NCI-H2107 (cell line): ENCODE measurements at regions not wholly inside any gene's neighbourhood (a gene's known extent, or its start where the extent isn't known, plus 50 kb on each side); places are given as distances from the start of the nearest gene placed in this dataset.

ENCODE experiments used
- DNase-seq: peaks from one replicate; lab custom pipeline; 2025; lab: John Stamatoyannopoulos, UW

GRCh38 chr3:81279481-81280379 lies 481.7 kb downstream of the GBE1 start:
- no peak for DNase-seq

DNA sequence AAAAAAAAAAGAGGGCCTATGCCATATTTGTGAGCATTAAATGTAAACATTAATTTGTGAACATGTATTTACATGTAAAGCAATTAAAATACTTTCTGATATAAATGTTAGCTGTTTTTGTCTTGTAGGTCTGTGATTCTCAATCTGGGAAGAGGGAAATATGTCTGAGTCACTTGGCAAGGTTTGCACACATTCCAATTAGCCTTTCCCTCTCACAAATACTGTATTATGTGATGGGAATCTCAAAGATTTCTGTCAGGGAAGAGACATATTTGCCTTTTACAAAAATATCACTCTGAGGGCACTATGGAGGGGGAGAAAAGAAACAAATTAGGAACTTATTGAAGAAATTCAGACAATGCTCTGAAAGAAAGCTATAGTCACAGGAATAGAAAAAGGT lies 483.6 kb downstream of the GBE1 start:
- no peak for DNase-seq

DNA sequence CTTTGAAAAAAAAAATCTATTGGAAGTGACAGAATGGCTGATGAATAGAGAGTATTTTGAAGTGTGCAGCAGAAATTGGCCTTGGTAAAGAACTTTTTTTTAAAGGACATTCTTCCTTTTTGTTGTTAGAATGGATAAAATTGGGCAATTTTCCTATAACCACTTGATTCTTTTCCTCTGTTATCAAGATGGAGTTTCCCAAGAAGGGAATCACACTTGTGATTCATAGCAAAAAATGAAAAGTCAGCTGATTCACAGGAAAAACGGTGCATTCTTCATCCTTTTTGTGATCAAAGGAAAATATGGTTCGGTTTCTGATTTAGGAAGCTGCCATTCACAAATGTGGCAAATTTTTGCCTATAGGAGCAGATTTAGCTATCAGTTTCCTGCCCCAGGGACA lies 486.8 kb downstream of the GBE1 start:
- no peak for DNase-seq

GRCh38 chr3:81270603-81271379 lies 490.7 kb downstream of the GBE1 start:
- DNase-seq = no peak

DNA sequence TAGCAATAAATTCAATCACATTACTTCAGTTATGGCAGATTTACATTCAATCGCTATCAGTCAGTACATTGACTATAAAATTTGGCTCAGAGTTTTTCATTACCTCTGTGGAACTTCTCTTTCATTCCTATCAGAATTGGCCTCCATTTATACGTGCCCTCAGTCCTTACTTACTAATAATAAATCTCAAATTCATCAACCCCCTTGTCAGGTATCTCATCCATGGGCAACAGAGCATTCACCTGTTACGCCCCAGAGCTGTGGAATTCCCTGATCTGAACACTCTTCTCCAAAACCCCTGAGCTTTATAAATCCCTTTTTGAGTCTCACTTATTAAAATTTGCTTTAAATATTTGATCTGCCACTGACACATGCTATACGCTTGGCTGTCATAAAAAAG lies 492.9 kb downstream of the GBE1 start:
- DNase-seq = no peak

DNA sequence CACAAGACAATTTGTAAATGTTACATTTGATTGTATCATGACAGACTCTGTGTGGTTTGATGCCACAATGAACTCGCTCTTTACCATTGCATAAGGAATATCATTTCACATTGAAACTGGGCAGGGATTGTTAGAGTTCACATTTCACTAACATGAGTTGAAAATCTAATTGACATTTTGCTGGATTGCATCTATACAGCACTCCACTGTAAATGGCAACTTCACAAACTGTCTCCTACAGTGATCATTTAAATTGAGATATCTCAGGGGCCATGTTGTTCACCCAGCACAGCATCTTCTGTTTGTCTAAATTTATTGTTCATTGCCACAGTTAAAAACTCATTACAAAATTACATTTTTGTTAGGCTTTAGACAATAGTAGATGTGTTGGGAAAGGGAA lies 499.4 kb downstream of the GBE1 start:
- DNase-seq = no peak

GRCh38 chr3:81255463-81255862 lies 506.0 kb downstream of the GBE1 start:
- no peak for DNase-seq

- no peak for DNase-seq
Measured at GRCh38 chr3:81251096-81251495, 510.3 kb downstream of the GBE1 start.

GRCh38 chr3:81249540-81250029 lies 511.9 kb downstream of the GBE1 start:
- no peak for DNase-seq

GRCh38 chr3:81245501-81245900 lies 515.9 kb downstream of the GBE1 start:
- DNase-seq = no peak

GRCh38 chr3:81245043-81245442 lies 516.4 kb downstream of the GBE1 start:
- no peak for DNase-seq

DNA sequence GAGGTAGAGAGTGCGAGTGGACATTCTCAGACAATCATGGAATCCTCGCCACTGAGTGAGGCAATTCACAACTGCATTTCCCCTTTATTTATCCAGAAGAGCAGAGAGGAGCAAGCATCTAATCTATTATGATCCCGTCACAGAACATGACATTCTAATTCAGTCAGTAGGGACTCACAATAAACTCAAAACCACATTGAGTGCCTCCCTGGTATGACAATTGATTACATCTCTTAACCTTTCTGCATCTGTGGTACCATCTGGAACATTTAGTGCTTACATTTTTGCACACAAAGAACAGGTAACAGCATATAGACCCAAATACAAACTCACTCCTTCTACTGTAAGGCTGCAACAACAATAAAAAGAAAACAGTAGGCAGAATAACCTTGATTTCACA lies 517.2 kb downstream of the GBE1 start:
- DNase-seq = no peak

DNA sequence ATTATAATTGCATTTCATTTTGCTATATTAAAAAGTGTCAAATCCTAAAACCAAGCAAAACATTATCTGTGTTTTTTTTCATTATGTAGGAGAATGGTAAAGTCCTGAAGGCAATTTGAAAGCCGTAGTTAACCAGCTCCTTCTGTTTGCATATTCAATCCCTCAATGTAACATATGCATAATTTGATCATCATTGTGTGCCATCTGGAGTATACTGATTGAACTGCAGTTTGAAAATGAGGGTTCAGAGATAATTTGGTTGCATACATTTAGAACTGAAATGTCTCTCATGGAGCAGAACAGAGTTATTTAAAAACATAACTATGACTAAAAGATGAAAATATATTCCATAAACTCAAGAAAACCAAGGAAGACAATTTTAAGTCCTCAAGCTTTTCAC lies 518.6 kb downstream of the GBE1 start:
- no peak for DNase-seq

GRCh38 chr3:81237181-81237580 lies 524.3 kb downstream of the GBE1 start:
- DNase-seq = no peak

- no peak for DNase-seq
Measured at GRCh38 chr3:81218023-81218422, 543.4 kb downstream of the GBE1 start.

- DNase-seq = no peak
Measured at GRCh38 chr3:81217101-81217500, 544.3 kb downstream of the GBE1 start.

DNA sequence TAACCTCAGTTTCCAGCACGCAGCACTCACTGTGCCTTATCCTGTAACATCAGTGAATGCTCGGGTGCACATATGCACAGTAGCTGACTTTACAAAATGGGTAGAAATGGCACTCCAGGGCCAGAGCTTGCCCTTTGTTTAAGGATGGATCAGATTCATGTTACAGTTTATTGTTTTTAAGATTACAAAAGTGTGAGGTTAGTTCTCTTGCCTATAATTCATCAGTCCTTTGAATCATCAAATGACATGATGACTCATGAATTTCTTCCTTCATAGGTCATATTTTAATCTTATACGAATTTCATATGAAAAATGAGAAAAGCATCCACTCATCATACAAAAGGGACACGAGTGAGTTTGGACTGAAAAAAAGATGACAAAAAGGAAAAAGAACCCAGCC lies 545.3 kb downstream of the GBE1 start:
- DNase-seq = no peak

- DNase-seq = no peak
Measured at GRCh38 chr3:81214631-81215030, 546.8 kb downstream of the GBE1 start.

GRCh38 chr3:81199587-81199986 lies 561.9 kb downstream of the GBE1 start:
- no peak for DNase-seq

DNA sequence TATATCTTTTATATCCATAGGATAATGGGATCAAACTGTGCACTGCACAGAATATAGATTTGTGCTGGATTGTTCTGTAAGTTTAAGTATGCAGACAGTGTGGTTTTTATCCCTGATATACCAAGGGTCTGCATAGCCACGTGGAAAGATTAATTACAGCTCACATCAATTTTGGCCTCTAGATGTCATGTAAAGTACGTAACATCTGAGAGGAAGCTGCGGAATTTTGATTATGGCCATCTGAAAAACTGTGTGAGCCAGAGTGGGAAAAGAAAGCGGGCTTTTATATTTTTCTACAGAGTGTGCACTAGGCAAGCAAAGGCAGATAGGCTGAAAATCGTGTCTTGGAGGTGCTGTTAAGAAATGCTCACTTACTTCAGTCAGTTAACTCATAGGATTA lies 562.7 kb downstream of the GBE1 start:
- no peak for DNase-seq

DNA sequence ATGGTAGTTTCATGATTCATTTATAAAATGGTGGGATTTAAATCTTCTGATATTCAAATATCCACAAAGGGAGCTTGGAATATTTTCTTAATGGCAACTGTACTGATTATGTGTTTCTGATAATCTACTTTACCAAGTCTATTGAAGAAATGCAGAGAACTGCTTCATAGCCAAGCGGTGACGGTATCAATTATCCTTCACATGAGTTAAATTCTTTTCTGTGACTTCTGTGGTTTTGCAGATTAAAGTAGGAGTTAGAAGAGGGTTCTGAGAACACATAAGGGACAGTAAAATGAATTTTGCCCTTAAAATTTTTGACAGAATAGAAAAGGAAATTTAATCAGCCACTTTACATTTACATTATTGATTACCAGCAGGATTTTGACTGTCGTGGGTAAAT lies 563.2 kb downstream of the GBE1 start:
- DNase-seq = no peak

- no peak for DNase-seq
Measured at GRCh38 chr3:81197386-81197785, 564.1 kb downstream of the GBE1 start.

DNA sequence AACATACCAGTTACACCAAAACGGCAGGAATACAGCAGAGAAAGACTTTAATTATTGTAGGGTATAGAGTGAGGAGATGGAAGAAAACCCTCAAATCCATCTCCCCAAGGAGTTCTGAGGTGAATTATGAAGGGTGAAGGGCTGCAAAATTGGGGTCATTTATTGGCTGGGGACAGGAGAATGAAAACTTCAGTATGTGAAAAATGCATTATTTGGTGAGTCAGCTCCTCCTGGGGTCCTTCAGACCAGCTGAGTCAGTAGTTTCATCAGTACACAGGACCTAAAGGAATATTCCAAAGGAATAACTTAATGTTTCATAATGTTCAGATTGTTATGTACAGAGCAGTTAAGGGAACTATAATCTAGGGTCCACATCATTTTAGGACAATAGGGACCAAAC lies 566.0 kb downstream of the GBE1 start:
- no peak for DNase-seq
